ENCODE measurements at regions not wholly inside any gene's neighbourhood (a gene's known extent, or its start where the extent isn't known, plus 50 kb on each side); places are given as distances from the start of the nearest gene placed in this dataset.

GRCh38 chr2:34037157-34037556 lies 438.1 kb upstream of the FAM98A start:
- POLR2A ChIA-PET, result no interaction called here
- H3K27ac ChIP-seq (ENCODE audit: extremely low read depth, low read depth, low read length), result no peak overlapping the region
- no peaks in the 10 kb centered on the region for H3K36me3 ChIP-seq (ENCODE audit: control insufficient read depth in 2 of 2, insufficient read depth in 1 of 2, low read length in 2 of 2)
- no peaks in the 10 kb centered on the region for H3K4me1 ChIP-seq (ENCODE audit: control insufficient read depth, insufficient read depth, low read length)
- H3K9me3 ChIP-seq (ENCODE audit: control insufficient read depth, insufficient read depth, low read depth, low read length), result no peaks in the 10 kb centered on the region
- H3K4me3 ChIP-seq (ENCODE audit: low read depth, low read length), result no peak overlapping the region
- CTCF ChIA-PET, result no interaction called here
- TF ChIP-seq ZSCAN30 (tag by site-specific recombination; IDR thresholded peaks at IDR 0.05) (no peak), ZNF155 (tag by site-specific recombination; IDR thresholded peaks at IDR 0.05) (no peak), ZFP69B (tag by site-specific recombination; IDR thresholded peaks at IDR 0.05) (no peak), ZSCAN18 (tag by site-specific recombination; IDR thresholded peaks at IDR 0.05) (no peak), ZNF148 (tag by site-specific recombination; IDR thresholded peaks at IDR 0.05; ENCODE audit: borderline replicate concordance) (no peak), MEIS1 (CRISPR knock-in tag; IDR thresholded peaks at IDR 0.05; ENCODE audit: borderline replicate concordance) (no peak), REPIN1 (tag by site-specific recombination; IDR thresholded peaks at IDR 0.05; ENCODE audit: low read depth) (no peak), ZNF280D (tag by site-specific recombination; IDR thresholded peaks at IDR 0.05) (no peak)

- Histone ChIP-seq H3K36me3 (ENCODE audit: control insufficient read depth in 2 of 2, insufficient read depth in 1 of 2, low read length in 2 of 2) (no peaks in the 10 kb centered on the region), H3K27ac (ENCODE audit: extremely low read depth, low read depth, low read length) (no peak overlapping the region), H3K4me1 (ENCODE audit: control insufficient read depth, insufficient read depth, low read length) (no peaks in the 10 kb centered on the region), H3K4me3 (ENCODE audit: low read depth, low read length) (no peak overlapping the region), H3K9me3 (ENCODE audit: control insufficient read depth, insufficient read depth, low read depth, low read length) (no peaks in the 10 kb centered on the region)
- ChIA-PET CTCF (no interaction called here), POLR2A (no interaction called here)
- TF ChIP-seq YY1 (tag by site-specific recombination; IDR thresholded peaks at IDR 0.05), result no peak
- TF ChIP-seq HOXD13 (CRISPR knock-in tag; IDR thresholded peaks at IDR 0.05; ENCODE audit: borderline replicate concordance), result no peak
- no peak for TF ChIP-seq KLF1 (tag by site-specific recombination; IDR thresholded peaks at IDR 0.05)
- TF ChIP-seq INSM2 (tag by site-specific recombination; IDR thresholded peaks at IDR 0.05), result no peak
- no peak for TF ChIP-seq REST (tag by site-specific recombination; IDR thresholded peaks at IDR 0.05)
- TF ChIP-seq ZNF639 (tag by site-specific recombination; IDR thresholded peaks at IDR 0.05), result no peak
- no peak for TF ChIP-seq PATZ1 (tag by site-specific recombination; IDR thresholded peaks at IDR 0.05)
- TF ChIP-seq ZNF362 (tag by site-specific recombination; IDR thresholded peaks at IDR 0.05), result no peak
- TF ChIP-seq ZNF658 (tag by site-specific recombination; IDR thresholded peaks at IDR 0.05), result no peak
Observed at GRCh38 chr2:34031097-34031496, 432.0 kb upstream of the FAM98A start.

Data from HEK293 (cell line).